ENCODE measurements at regions not wholly inside any gene's neighbourhood (a gene's known extent, or its start where the extent isn't known, plus 50 kb on each side); places are given as distances from the start of the nearest gene placed in this dataset.
"Not testable (repeated sequence)": the region's sequence is repeated elsewhere in the genome, so short reads cannot be mapped to it uniquely, and the experiment has no call there.

GRCh38 chr21:6539688-6540087 lies 3981.7 kb upstream of the TPTE start:
- H3K9me3 ChIP-seq (ENCODE audit: control insufficient read depth, low read length); H3K14ac ChIP-seq (ENCODE audit: low read length in 2 of 2); H3K27me3 ChIP-seq (ENCODE audit: control insufficient read depth in 1 of 2, insufficient read depth in 1 of 2, low read length in 2 of 2); H3K79me1 ChIP-seq (replicated peaks; ENCODE audit: low read length, poor library complexity, severe bottlenecking); H2BK120ac ChIP-seq (ENCODE audit: low read depth, low read length); H4K91ac ChIP-seq (ENCODE audit: low read length); H2BK5ac ChIP-seq (ENCODE audit: low read depth, low read length, poor library complexity, severe bottlenecking); H3K4me2 ChIP-seq (ENCODE audit: low read length, poor library complexity, severe bottlenecking); H4K8ac ChIP-seq (ENCODE audit: low read length); H3K18ac ChIP-seq (ENCODE audit: low read depth in 1 of 2, low read length in 2 of 2); H3K4ac ChIP-seq (ENCODE audit: low read depth in 1 of 2, low read length in 2 of 2); H3K4me1 ChIP-seq (ENCODE audit: control insufficient read depth, insufficient read depth, low read depth, low read length); H3K4me3 ChIP-seq (ENCODE audit: insufficient read depth in 1 of 2, low read depth in 1 of 2, low read length in 2 of 2); H3K9ac ChIP-seq (ENCODE audit: low read length); H3K36me3 ChIP-seq (ENCODE audit: control insufficient read depth in 1 of 2, insufficient read depth in 2 of 2, low read depth in 1 of 2, low read length in 2 of 2); DNase-seq; H3K23ac ChIP-seq (ENCODE audit: low read length in 2 of 2); H2AFZ ChIP-seq (ENCODE audit: low read depth, low read length); H2BK15ac ChIP-seq (ENCODE audit: low read depth, poor library complexity, severe bottlenecking); H2BK12ac ChIP-seq (ENCODE audit: low read length in 2 of 2); H2AK5ac ChIP-seq (ENCODE audit: low read length, severe bottlenecking); H3K27ac ChIP-seq (ENCODE audit: low read length, poor library complexity, severe bottlenecking): not testable (repeated sequence)
- no CpG with 5 or more reads among the region's 7 CpGs for WGBS

- H2BK120ac ChIP-seq (ENCODE audit: low read depth, low read length); H3K14ac ChIP-seq (ENCODE audit: low read length in 2 of 2); H3K4me1 ChIP-seq (ENCODE audit: control insufficient read depth, insufficient read depth, low read depth, low read length); H2BK12ac ChIP-seq (ENCODE audit: low read length in 2 of 2); H3K4ac ChIP-seq (ENCODE audit: low read depth in 1 of 2, low read length in 2 of 2); DNase-seq; H3K9ac ChIP-seq (ENCODE audit: low read length); H2AFZ ChIP-seq (ENCODE audit: low read depth, low read length); H3K9me3 ChIP-seq (ENCODE audit: control insufficient read depth, low read length); H3K79me1 ChIP-seq (replicated peaks; ENCODE audit: low read length, poor library complexity, severe bottlenecking); H3K27me3 ChIP-seq (ENCODE audit: control insufficient read depth in 1 of 2, insufficient read depth in 1 of 2, low read length in 2 of 2); H3K4me3 ChIP-seq (ENCODE audit: insufficient read depth in 1 of 2, low read depth in 1 of 2, low read length in 2 of 2); H4K91ac ChIP-seq (ENCODE audit: low read length); H4K8ac ChIP-seq (ENCODE audit: low read length); H3K18ac ChIP-seq (ENCODE audit: low read depth in 1 of 2, low read length in 2 of 2); H3K27ac ChIP-seq (ENCODE audit: low read length, poor library complexity, severe bottlenecking); H3K4me2 ChIP-seq (ENCODE audit: low read length, poor library complexity, severe bottlenecking); H2AK5ac ChIP-seq (ENCODE audit: low read length, severe bottlenecking); H2BK15ac ChIP-seq (ENCODE audit: low read depth, poor library complexity, severe bottlenecking); H2BK5ac ChIP-seq (ENCODE audit: low read depth, low read length, poor library complexity, severe bottlenecking); H3K36me3 ChIP-seq (ENCODE audit: control insufficient read depth in 1 of 2, insufficient read depth in 2 of 2, low read depth in 1 of 2, low read length in 2 of 2); H3K23ac ChIP-seq (ENCODE audit: low read length in 2 of 2): not testable (repeated sequence)
- WGBS = no CpG with 5 or more reads among the region's 11 CpGs
These were observed 3980.3 kb upstream of the TPTE start for GRCh38 chr21:6541036-6541435.

- not testable (repeated sequence) for H3K4me2 ChIP-seq (ENCODE audit: low read length, poor library complexity, severe bottlenecking); H4K8ac ChIP-seq (ENCODE audit: low read length); H2BK12ac ChIP-seq (ENCODE audit: low read length in 2 of 2); H2AFZ ChIP-seq (ENCODE audit: low read depth, low read length); H2BK120ac ChIP-seq (ENCODE audit: low read depth, low read length); H2BK15ac ChIP-seq (ENCODE audit: low read depth, poor library complexity, severe bottlenecking); H3K18ac ChIP-seq (ENCODE audit: low read depth in 1 of 2, low read length in 2 of 2); H4K91ac ChIP-seq (ENCODE audit: low read length); H3K36me3 ChIP-seq (ENCODE audit: control insufficient read depth in 1 of 2, insufficient read depth in 2 of 2, low read depth in 1 of 2, low read length in 2 of 2); H3K27me3 ChIP-seq (ENCODE audit: control insufficient read depth in 1 of 2, insufficient read depth in 1 of 2, low read length in 2 of 2); H3K9ac ChIP-seq (ENCODE audit: low read length); H3K4me3 ChIP-seq (ENCODE audit: insufficient read depth in 1 of 2, low read depth in 1 of 2, low read length in 2 of 2); H3K4ac ChIP-seq (ENCODE audit: low read depth in 1 of 2, low read length in 2 of 2); DNase-seq; H2AK5ac ChIP-seq (ENCODE audit: low read length, severe bottlenecking); H3K79me1 ChIP-seq (replicated peaks; ENCODE audit: low read length, poor library complexity, severe bottlenecking); H2BK5ac ChIP-seq (ENCODE audit: low read depth, low read length, poor library complexity, severe bottlenecking); H3K23ac ChIP-seq (ENCODE audit: low read length in 2 of 2); H3K27ac ChIP-seq (ENCODE audit: low read length, poor library complexity, severe bottlenecking); H3K9me3 ChIP-seq (ENCODE audit: control insufficient read depth, low read length); H3K4me1 ChIP-seq (ENCODE audit: control insufficient read depth, insufficient read depth, low read depth, low read length); H3K14ac ChIP-seq (ENCODE audit: low read length in 2 of 2)
- WGBS = no CpG with 5 or more reads among the region's 33 CpGs
These were observed 3976.1 kb upstream of the TPTE start for GRCh38 chr21:6545288-6545687.

- H4K8ac ChIP-seq (ENCODE audit: low read length); H3K9ac ChIP-seq (ENCODE audit: low read length); H3K4me2 ChIP-seq (ENCODE audit: low read length, poor library complexity, severe bottlenecking); H3K4me1 ChIP-seq (ENCODE audit: control insufficient read depth, insufficient read depth, low read depth, low read length); H3K79me1 ChIP-seq (replicated peaks; ENCODE audit: low read length, poor library complexity, severe bottlenecking); H3K18ac ChIP-seq (ENCODE audit: low read depth in 1 of 2, low read length in 2 of 2); H2BK5ac ChIP-seq (ENCODE audit: low read depth, low read length, poor library complexity, severe bottlenecking); H2AFZ ChIP-seq (ENCODE audit: low read depth, low read length); H3K9me3 ChIP-seq (ENCODE audit: control insufficient read depth, low read length); DNase-seq; H2AK5ac ChIP-seq (ENCODE audit: low read length, severe bottlenecking); H3K14ac ChIP-seq (ENCODE audit: low read length in 2 of 2); H4K91ac ChIP-seq (ENCODE audit: low read length); H3K4ac ChIP-seq (ENCODE audit: low read depth in 1 of 2, low read length in 2 of 2); H3K27me3 ChIP-seq (ENCODE audit: control insufficient read depth in 1 of 2, insufficient read depth in 1 of 2, low read length in 2 of 2); H2BK12ac ChIP-seq (ENCODE audit: low read length in 2 of 2); H2BK120ac ChIP-seq (ENCODE audit: low read depth, low read length); H2BK15ac ChIP-seq (ENCODE audit: low read depth, poor library complexity, severe bottlenecking); H3K23ac ChIP-seq (ENCODE audit: low read length in 2 of 2); H3K36me3 ChIP-seq (ENCODE audit: control insufficient read depth in 1 of 2, insufficient read depth in 2 of 2, low read depth in 1 of 2, low read length in 2 of 2); H3K4me3 ChIP-seq (ENCODE audit: insufficient read depth in 1 of 2, low read depth in 1 of 2, low read length in 2 of 2); H3K27ac ChIP-seq (ENCODE audit: low read length, poor library complexity, severe bottlenecking): not testable (repeated sequence)
- WGBS = no CpG with 5 or more reads among the region's 23 CpGs
These were observed 3970.3 kb upstream of the TPTE start for GRCh38 chr21:6551045-6551444.

Measured in mesenchymal stem cell (in vitro differentiated cells and primary cell).